ENCODE measurements at regions not wholly inside any gene's neighbourhood (a gene's known extent, or its start where the extent isn't known, plus 50 kb on each side); places are given as distances from the start of the nearest gene placed in this dataset.

DNA sequence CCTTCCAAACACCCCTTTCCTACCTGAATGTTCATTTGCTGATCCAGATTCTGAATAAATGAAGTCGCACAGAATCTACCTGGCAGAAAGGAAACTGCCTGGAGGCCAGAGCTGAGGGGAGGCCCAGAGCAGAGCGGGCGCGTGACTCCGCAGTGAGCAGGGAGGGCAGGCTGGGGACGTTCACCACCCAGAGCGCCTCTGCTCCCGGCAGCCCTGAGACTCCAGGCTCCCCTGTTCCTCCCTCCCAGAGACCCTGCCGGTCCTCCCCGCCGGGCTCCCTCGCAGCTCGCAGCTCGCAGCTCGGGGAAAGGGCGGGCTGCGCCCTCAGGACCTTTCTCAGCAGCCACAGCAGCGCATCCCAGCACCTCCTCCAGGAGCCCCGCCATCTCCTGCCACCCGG, 176.7 kb upstream of the ZNF32 start:
- no peaks in the 10 kb centered on the region for H3K27me3 ChIP-seq (replicated peaks; ENCODE audit: insufficient read depth, low read length)
- H3K79me2 ChIP-seq (ENCODE audit: low read length) = no peaks in the 10 kb centered on the region
- no peaks in the 10 kb centered on the region for H3F3A ChIP-seq (ENCODE audit: insufficient read depth, low read length)
- H3K9me2 ChIP-seq (replicated peaks; ENCODE audit: insufficient read depth, low read length) = no peaks in the 10 kb centered on the region
- no peak overlapping the region for H3K4me3 ChIP-seq (ENCODE audit: low read length)
- H3K9me3 ChIP-seq (replicated peaks; ENCODE audit: insufficient read depth, low read length) = no peaks in the 10 kb centered on the region
- no peak overlapping the region for H3K4me2 ChIP-seq (ENCODE audit: low read depth, low read length)
- no peak for TF ChIP-seq EZH2phosphoT487 (IDR thresholded peaks at IDR 0.05; ENCODE audit: low read length)
- TF ChIP-seq, protein P1, sequence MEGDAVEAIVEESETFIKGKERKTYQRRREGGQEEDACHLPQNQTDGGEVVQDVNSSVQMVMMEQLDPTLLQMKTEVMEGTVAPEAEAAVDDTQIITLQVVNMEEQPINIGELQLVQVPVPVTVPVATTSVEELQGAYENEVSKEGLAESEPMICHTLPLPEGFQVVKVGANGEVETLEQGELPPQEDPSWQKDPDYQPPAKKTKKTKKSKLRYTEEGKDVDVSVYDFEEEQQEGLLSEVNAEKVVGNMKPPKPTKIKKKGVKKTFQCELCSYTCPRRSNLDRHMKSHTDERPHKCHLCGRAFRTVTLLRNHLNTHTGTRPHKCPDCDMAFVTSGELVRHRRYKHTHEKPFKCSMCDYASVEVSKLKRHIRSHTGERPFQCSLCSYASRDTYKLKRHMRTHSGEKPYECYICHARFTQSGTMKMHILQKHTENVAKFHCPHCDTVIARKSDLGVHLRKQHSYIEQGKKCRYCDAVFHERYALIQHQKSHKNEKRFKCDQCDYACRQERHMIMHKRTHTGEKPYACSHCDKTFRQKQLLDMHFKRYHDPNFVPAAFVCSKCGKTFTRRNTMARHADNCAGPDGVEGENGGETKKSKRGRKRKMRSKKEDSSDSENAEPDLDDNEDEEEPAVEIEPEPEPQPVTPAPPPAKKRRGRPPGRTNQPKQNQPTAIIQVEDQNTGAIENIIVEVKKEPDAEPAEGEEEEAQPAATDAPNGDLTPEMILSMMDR (IDR thresholded peaks at IDR 0.05; ENCODE audit: low read length) = no peak
- H3K27ac ChIP-seq (ENCODE audit: low read length) = no peak overlapping the region
- H3K4me1 ChIP-seq (ENCODE audit: low read length) = peaks cover 4% of the 10 kb centered on the region; the same call in 1 of the 2 replicates
- H3K9ac ChIP-seq (ENCODE audit: low read length) = no peak overlapping the region
- H2AFZ ChIP-seq (ENCODE audit: low read length) = no peak overlapping the region
- DNase-seq = no peak
- H3K36me3 ChIP-seq (replicated peaks; ENCODE audit: insufficient read depth, low read length) = no peaks in the 10 kb centered on the region
- H4K20me1 ChIP-seq (ENCODE audit: insufficient read depth, low read length) = no peaks in the 10 kb centered on the region

DNA sequence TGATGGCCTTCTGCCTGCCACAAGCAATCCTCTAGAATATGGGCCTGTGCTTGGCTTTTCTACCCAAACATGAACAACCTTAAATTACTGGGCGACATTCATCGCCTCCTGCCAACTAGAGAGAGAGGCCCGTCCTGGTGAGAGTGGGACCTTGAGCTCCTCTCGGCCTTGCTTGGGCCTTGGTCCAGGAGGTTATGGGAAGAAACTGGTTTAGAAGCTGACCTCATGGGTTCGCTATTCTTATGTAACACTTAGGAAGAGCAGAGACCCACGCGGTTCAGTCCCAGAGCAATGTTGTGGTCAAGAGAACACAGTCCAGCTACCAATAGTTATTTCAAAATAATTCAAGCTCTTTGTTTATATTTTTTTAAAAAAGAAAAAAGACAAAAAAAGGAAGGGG, 176.3 kb upstream of the ZNF32 start:
- Histone ChIP-seq H3K27me3 (replicated peaks; ENCODE audit: insufficient read depth, low read length) (no peaks in the 10 kb centered on the region), H4K20me1 (ENCODE audit: insufficient read depth, low read length) (no peaks in the 10 kb centered on the region), H3K36me3 (replicated peaks; ENCODE audit: insufficient read depth, low read length) (no peaks in the 10 kb centered on the region), H3K9ac (ENCODE audit: low read length) (no peak overlapping the region), H3K9me3 (replicated peaks; ENCODE audit: insufficient read depth, low read length) (no peaks in the 10 kb centered on the region), H3F3A (ENCODE audit: insufficient read depth, low read length) (no peaks in the 10 kb centered on the region), H3K9me2 (replicated peaks; ENCODE audit: insufficient read depth, low read length) (no peaks in the 10 kb centered on the region), H3K4me1 (ENCODE audit: low read length) (peaks cover 4% of the 10 kb centered on the region; the same call in 1 of the 2 replicates), H3K4me2 (ENCODE audit: low read depth, low read length) (no peak overlapping the region), H3K27ac (ENCODE audit: low read length) (no peak overlapping the region), H3K79me2 (ENCODE audit: low read length) (no peaks in the 10 kb centered on the region), H3K4me3 (ENCODE audit: low read length) (no peak overlapping the region), H2AFZ (ENCODE audit: low read length) (no peak overlapping the region)
- TF ChIP-seq, protein P1 (IDR thresholded peaks at IDR 0.05; ENCODE audit: low read length) = no peak
- TF ChIP-seq EZH2 (optimal IDR thresholded peaks at IDR 0.05; ENCODE audit: low read depth, low read length) (no peak), EZH2phosphoT487 (IDR thresholded peaks at IDR 0.05; ENCODE audit: low read length) (no peak)
- no peak for DNase-seq

GRCh38 chr10:43822631-43823580, 174.2 kb upstream of the ZNF32 start:
- Histone ChIP-seq H3K9me3 (replicated peaks; ENCODE audit: insufficient read depth, low read length) (no peaks in the 10 kb centered on the region), H3K4me2 (ENCODE audit: low read depth, low read length) (peak overlapping the region; percentile 11; the same call in 1 of the 2 replicates), H4K20me1 (ENCODE audit: insufficient read depth, low read length) (no peaks in the 10 kb centered on the region), H3K9me2 (replicated peaks; ENCODE audit: insufficient read depth, low read length) (no peaks in the 10 kb centered on the region), H3K9ac (ENCODE audit: low read length) (no peak overlapping the region), H3K27ac (ENCODE audit: low read length) (no peak overlapping the region), H3K4me3 (ENCODE audit: low read length) (no peak overlapping the region), H3K27me3 (replicated peaks; ENCODE audit: insufficient read depth, low read length) (no peaks in the 10 kb centered on the region), H3F3A (ENCODE audit: insufficient read depth, low read length) (no peaks in the 10 kb centered on the region), H3K36me3 (replicated peaks; ENCODE audit: insufficient read depth, low read length) (no peaks in the 10 kb centered on the region), H3K79me2 (ENCODE audit: low read length) (no peaks in the 10 kb centered on the region), H3K4me1 (ENCODE audit: low read length) (peaks cover 4% of the 10 kb centered on the region; the same call in 1 of the 2 replicates), H2AFZ (ENCODE audit: low read length) (peak overlapping the region; percentile 14)
- no peak for TF ChIP-seq EZH2phosphoT487 (IDR thresholded peaks at IDR 0.05; ENCODE audit: low read length)
- TF ChIP-seq, protein P1 (IDR thresholded peaks at IDR 0.05; ENCODE audit: low read length) = no peak
- no peak for TF ChIP-seq EZH2 (optimal IDR thresholded peaks at IDR 0.05; ENCODE audit: low read depth, low read length)
- peak; percentile 14 for DNase-seq
